Gastroesophageal sphincter (tissue), 4 donors: ENCODE measurements at regions not wholly inside any gene's neighbourhood (a gene's known extent, or its start where the extent isn't known, plus 50 kb on each side); places are given as distances from the start of the nearest gene placed in this dataset.

ENCODE experiments used
- ATAC-seq: fragments of 150-250 bp; one replicate; pipeline ENCODE4 v1.9.1; 2016; ENCODE audit warnings: mild to moderate bottlenecking, moderate library complexity
- H3K27ac ChIP-seq, 4 donors: fragments of 200-600 bp; sonication (generic) in 3 of 4; 1 replicate in 3 of 4; 2 replicates in 1 of 4; pipeline ENCODE4 v1.5.1; 2016 to 2019
- H3K27me3 ChIP-seq: fragments of 200-600 bp; sonication (generic); one replicate; pipeline ENCODE4 v1.5.1; 2019
- H3K36me3 ChIP-seq, 2 donors: fragments of 200-600 bp; sonication (generic); one replicate each; pipeline ENCODE4 v1.5.1; 2019; ENCODE audit warnings: control low read depth in 1 of 2
- H3K4me1 ChIP-seq, 3 donors: fragments of 200-600 bp; sonication (generic); 1 replicate in 2 of 3; 2 replicates in 1 of 3; pipeline ENCODE4 v1.5.1; 2016 to 2019; ENCODE audit warnings: control low read depth in 2 of 3
- H3K4me3 ChIP-seq, 2 donors: fragments of 200-600 bp; sonication (generic); one replicate each; pipeline ENCODE4 v1.5.1; 2019; ENCODE audit warnings: mild to moderate bottlenecking in 1 of 2, moderate library complexity in 1 of 2
- H3K9me3 ChIP-seq, 3 donors: fragments of 200-600 bp; sonication (generic); one replicate each; pipeline ENCODE4 v1.5.1; 2017 to 2019; ENCODE audit warnings: control low read depth in 2 of 3
- EP300 ChIP-seq: sonication (generic); formaldehyde crosslinking; IDR thresholded peaks from one replicate; pipeline ENCODE4 v1.6.1; 2017; ENCODE audit warnings: antibody characterized with exemption, mild to moderate bottlenecking
- POLR2A ChIP-seq, 2 donors: fragments of 450-650 bp; IDR thresholded peaks; one replicate each; pipeline ENCODE4 v1.6.1; 2017; ENCODE audit warnings: antibody characterized with exemption in 2 of 2, mild to moderate bottlenecking in 2 of 2, moderate library complexity in 1 of 2
- POLR2AphosphoS5 ChIP-seq: sonication (generic); formaldehyde crosslinking; IDR thresholded peaks from one replicate; pipeline ENCODE4 v1.6.1; 2017; ENCODE audit warnings: antibody characterized with exemption
- WGBS, 2 donors: methylation state at CpG; one replicate each; pipeline ENCODE4 v1.1.5; 2018; ENCODE audit warnings: low coverage in 1 of 2; 5-methylcytosine and 5-hydroxymethylcytosine counted together
- TF ChIP-seq, protein P1 (sequence below), 4 experiments: fragments of 200-600 bp in 2 of 4; fragments of 450-650 bp in 2 of 4; sonication (generic) in 1 of 4; IDR thresholded peaks; one replicate each; pipeline ENCODE4 v1.5.1; 2017 to 2019; ENCODE audit warnings: antibody characterized with exemption in 4 of 4, mild to moderate bottlenecking in 2 of 4, moderate library complexity in 2 of 4

DNA sequence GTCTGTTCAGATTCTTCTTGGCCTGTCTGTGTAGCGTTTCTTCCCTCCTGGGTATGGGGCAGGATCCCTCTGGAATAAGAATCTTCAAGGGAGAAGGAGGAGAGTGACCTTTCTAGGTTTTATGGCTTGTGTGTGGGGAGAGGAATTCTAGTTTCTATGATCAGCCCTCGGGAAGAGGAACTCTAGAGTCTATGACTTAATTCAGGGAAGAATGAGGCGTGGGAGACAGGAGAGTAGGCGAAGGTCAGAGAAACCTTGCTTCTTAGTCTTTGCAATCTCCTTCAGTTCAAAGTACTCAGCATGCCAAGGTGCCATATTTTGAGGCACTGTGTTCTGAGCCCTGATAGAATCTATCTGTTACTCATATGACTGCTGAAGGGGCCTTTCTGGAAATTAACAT lies 99.2 kb upstream of the C3orf80 start:
- 69 to 100% methylated on average over 1 to 4 of the region's 4 CpGs for WGBS, 2 donors
- Histone ChIP-seq H3K9me3 (no peaks in the 10 kb centered on the region), H3K27ac (no peak overlapping the region), H3K36me3 (no peaks in the 10 kb centered on the region), H3K27me3 (no peaks in the 10 kb centered on the region), H3K4me3 (no peak overlapping the region), H3K4me1 (no peaks in the 10 kb centered on the region)
- no peak for ATAC-seq
- no peak for TF ChIP-seq POLR2A (IDR thresholded peaks at IDR 0.05)
- TF ChIP-seq POLR2AphosphoS5 = no peak
- TF ChIP-seq, protein P1, sequence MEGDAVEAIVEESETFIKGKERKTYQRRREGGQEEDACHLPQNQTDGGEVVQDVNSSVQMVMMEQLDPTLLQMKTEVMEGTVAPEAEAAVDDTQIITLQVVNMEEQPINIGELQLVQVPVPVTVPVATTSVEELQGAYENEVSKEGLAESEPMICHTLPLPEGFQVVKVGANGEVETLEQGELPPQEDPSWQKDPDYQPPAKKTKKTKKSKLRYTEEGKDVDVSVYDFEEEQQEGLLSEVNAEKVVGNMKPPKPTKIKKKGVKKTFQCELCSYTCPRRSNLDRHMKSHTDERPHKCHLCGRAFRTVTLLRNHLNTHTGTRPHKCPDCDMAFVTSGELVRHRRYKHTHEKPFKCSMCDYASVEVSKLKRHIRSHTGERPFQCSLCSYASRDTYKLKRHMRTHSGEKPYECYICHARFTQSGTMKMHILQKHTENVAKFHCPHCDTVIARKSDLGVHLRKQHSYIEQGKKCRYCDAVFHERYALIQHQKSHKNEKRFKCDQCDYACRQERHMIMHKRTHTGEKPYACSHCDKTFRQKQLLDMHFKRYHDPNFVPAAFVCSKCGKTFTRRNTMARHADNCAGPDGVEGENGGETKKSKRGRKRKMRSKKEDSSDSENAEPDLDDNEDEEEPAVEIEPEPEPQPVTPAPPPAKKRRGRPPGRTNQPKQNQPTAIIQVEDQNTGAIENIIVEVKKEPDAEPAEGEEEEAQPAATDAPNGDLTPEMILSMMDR (IDR thresholded peaks at IDR 0.05) = no peak
- TF ChIP-seq EP300 = no peak

DNA sequence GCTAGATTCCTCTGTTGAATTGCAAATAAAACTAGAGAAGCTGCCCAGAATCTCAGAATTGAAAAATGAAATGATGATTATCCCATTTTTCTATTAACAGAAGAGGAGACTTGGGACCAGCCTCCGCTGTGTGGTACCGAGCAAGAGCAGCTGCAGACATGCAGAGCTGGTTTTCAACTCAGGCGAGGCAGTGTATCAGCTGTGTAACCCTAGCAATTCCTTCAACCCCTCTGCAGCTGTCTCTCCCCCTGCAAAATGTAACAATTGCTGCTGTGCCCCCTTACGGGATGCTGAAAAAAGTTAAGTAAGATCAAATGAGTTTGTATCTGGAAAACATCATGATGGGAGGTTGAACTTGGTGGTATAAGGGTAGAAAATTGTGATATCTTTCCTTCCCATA lies 98.5 kb upstream of the C3orf80 start:
- H3K4me3 ChIP-seq = no peak overlapping the region
- no peaks in the 10 kb centered on the region for H3K36me3 ChIP-seq
- no peaks in the 10 kb centered on the region for H3K4me1 ChIP-seq
- H3K27ac ChIP-seq = no peak overlapping the region
- no peak for ATAC-seq
- 71 to 74% methylated on average over 3 to 4 of the region's 4 CpGs for WGBS, 2 donors
- TF ChIP-seq, protein P1 (IDR thresholded peaks at IDR 0.05) = no peak
- no peak for TF ChIP-seq POLR2AphosphoS5
- no peak for TF ChIP-seq POLR2A (IDR thresholded peaks at IDR 0.05)
- TF ChIP-seq EP300 = no peak
- H3K27me3 ChIP-seq = no peaks in the 10 kb centered on the region
- H3K9me3 ChIP-seq = no peaks in the 10 kb centered on the region

DNA sequence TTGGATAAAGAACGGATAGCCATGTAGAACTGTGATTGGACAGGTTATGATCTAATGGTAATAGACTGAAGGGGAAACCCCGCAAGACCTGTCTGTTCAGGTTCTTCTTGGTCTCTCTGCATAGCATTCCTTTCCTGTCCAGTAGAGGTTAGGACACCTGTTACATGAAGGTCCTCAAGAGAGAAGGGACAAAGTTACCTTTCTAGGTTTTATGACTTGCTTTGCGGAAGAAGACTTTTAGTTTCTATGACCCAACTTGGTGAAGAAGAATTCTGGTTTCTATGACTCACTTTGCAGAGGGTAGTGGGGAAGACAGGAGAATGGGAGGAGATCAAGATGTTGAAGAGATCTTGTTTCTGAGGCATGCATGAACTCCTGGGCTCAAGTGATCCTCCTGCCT lies 97.9 kb upstream of the C3orf80 start:
- whole genome bisulfite sequencing, 2 donors = 75 to 91% methylated on average over 2 to 3 of the region's 3 CpGs
- no peak overlapping the region for H3K4me3 ChIP-seq
- no peak overlapping the region for H3K27ac ChIP-seq
- H3K9me3 ChIP-seq = no peaks in the 10 kb centered on the region
- H3K27me3 ChIP-seq = no peaks in the 10 kb centered on the region
- H3K36me3 ChIP-seq = no peaks in the 10 kb centered on the region
- no peak for ATAC-seq
- no peaks in the 10 kb centered on the region for H3K4me1 ChIP-seq
- TF ChIP-seq EP300 (no peak), POLR2A (IDR thresholded peaks at IDR 0.05) (no peak), POLR2AphosphoS5 (no peak)
- TF ChIP-seq, protein P1 (IDR thresholded peaks at IDR 0.05) = no peak

DNA sequence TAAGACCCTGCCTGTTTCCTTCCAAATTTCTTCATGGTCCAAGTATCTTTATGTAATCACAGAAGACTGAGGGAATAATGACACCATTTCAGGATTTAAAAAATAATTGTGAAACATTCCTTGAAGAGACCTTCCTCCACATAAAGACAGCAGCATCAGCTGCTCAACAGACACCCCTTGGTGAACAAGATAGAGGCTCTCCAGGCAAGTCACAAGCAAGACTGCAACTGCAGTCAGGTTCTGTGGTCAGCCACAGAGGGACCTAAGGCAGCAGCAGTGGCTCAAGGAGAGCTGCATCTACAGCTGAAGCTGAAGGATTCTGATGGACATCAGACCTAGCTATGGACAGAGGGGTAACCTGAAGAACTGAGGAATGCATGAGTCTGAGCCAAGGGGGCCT lies 97.2 kb upstream of the C3orf80 start:
- H3K4me3 ChIP-seq = no peak overlapping the region
- TF ChIP-seq, protein P1 (IDR thresholded peaks at IDR 0.05) = no peak
- TF ChIP-seq POLR2AphosphoS5 = no peak
- no peak for TF ChIP-seq EP300
- TF ChIP-seq POLR2A (IDR thresholded peaks at IDR 0.05) = no peak
- no peaks in the 10 kb centered on the region for H3K9me3 ChIP-seq
- no peak for ATAC-seq
- no peaks in the 10 kb centered on the region for H3K4me1 ChIP-seq
- H3K27me3 ChIP-seq = no peaks in the 10 kb centered on the region
- no peaks in the 10 kb centered on the region for H3K36me3 ChIP-seq
- H3K27ac ChIP-seq = no peak overlapping the region

DNA sequence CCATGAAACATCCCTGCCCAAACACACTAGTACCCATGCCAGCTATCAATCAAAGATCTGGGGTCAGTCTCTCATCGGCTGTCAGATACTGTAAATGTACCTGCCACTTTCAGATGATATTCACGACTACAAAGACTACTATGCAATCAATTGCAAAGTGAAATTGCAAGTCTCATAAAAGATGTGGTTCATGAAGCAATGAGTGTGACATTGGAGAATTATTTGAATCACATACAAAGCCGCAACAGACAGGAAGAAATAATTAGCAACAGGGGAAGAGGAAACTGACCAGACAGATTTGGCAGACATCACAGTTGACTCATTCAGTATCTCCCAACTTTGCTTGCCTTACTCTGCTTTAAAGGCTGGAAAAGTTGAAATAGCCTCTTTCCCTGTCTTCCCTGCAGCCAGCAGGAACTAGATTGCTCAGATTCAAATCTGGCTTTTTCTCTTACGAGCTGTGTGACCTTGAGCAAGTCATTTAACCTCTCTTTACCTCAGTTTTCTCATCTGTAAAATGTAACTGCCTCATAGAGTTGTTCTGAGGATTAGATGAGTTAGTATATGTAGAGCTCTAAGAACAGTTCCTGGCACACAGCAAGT lies 95.7 kb upstream of the C3orf80 start:
- peak; percentile 28 for ATAC-seq
- WGBS, 2 donors = 4 to 52% methylated on average over 3 to 4 of the region's 4 CpGs
- H3K27ac ChIP-seq = no peak overlapping the region

More for the DNA sequence above, 95.7 kb upstream of the C3orf80 start:
- TF ChIP-seq EP300 (no peak), POLR2A (IDR thresholded peaks at IDR 0.05) (no peak), POLR2AphosphoS5 (no peak)
- TF ChIP-seq, protein P1 (IDR thresholded peaks at IDR 0.05) = no peak
- no peaks in the 10 kb centered on the region for H3K4me1 ChIP-seq
- no peaks in the 10 kb centered on the region for H3K36me3 ChIP-seq
- no peaks in the 10 kb centered on the region for H3K9me3 ChIP-seq
- no peaks in the 10 kb centered on the region for H3K27me3 ChIP-seq
- no peak overlapping the region for H3K4me3 ChIP-seq
